Mesendoderm (in vitro differentiated cells): ENCODE measurements at regions not wholly inside any gene's neighbourhood (a gene's known extent, or its start where the extent isn't known, plus 50 kb on each side); places are given as distances from the start of the nearest gene placed in this dataset.

ENCODE experiments used
- DNase-seq: peaks from one replicate; pipeline ENCODE4 v3.0.0; 2013
- H2AK5ac ChIP-seq: 2 replicates; pipeline ENCODE4 v1.6.1; 2013; ENCODE audit warnings: low read length, inconsistent platforms
- H2BK120ac ChIP-seq: 2 replicates; pipeline ENCODE4 v1.6.1; 2013; ENCODE audit warnings: low read depth, mild to moderate bottlenecking, low read length, moderate library complexity, mixed read lengths
- H2BK15ac ChIP-seq: replicated peaks from 2 replicates; pipeline ENCODE4 v1.6.1; 2013; ENCODE audit warnings: low read depth, mild to moderate bottlenecking, moderate library complexity
- H2BK5ac ChIP-seq: 2 replicates; pipeline ENCODE4 v1.6.1; 2013; ENCODE audit warnings: low read length, inconsistent platforms
- H3K18ac ChIP-seq: 2 replicates; pipeline ENCODE4 v1.6.1; 2013; ENCODE audit warnings: mild to moderate bottlenecking, low read length, mixed read lengths
- H3K23ac ChIP-seq: one replicate; pipeline ENCODE4 v1.6.1; 2013; ENCODE audit warnings: low read length
- H3K27ac ChIP-seq: 2 replicates; pipeline ENCODE4 v1.5.1; 2013; ENCODE audit warnings: low read depth, mild to moderate bottlenecking, inconsistent platforms, low read length, moderate library complexity
- H3K27me3 ChIP-seq: 2 replicates; pipeline ENCODE4 v1.6.1; 2013; ENCODE audit warnings: low read length, control low read depth, mild to moderate bottlenecking, inconsistent platforms; ENCODE audit not compliant: insufficient read depth, poor library complexity
- H3K36me3 ChIP-seq: 2 replicates; pipeline ENCODE4 v1.6.1; 2013; ENCODE audit warnings: low read length, inconsistent platforms; ENCODE audit not compliant: control insufficient read depth, insufficient read depth
- H3K4ac ChIP-seq: one replicate; pipeline ENCODE4 v1.6.1; 2013; ENCODE audit warnings: low read depth, mild to moderate bottlenecking, low read length, moderate library complexity
- H3K4me1 ChIP-seq: 2 replicates; pipeline ENCODE4 v1.6.1; 2013; ENCODE audit warnings: low read depth, low read length, inconsistent platforms; ENCODE audit not compliant: control insufficient read depth
- H3K4me2 ChIP-seq: 2 replicates; pipeline ENCODE4 v1.6.1; 2013; ENCODE audit warnings: low read length
- H3K4me3 ChIP-seq: 2 replicates; pipeline ENCODE4 v1.5.1; 2013; ENCODE audit warnings: mild to moderate bottlenecking, low read length
- H3K56ac ChIP-seq: one replicate; pipeline ENCODE4 v1.6.1; 2013; ENCODE audit warnings: low read length
- H3K79me1 ChIP-seq: 2 replicates; pipeline ENCODE4 v1.6.1; 2013; ENCODE audit warnings: low read length, inconsistent platforms
- H3K79me2 ChIP-seq: 2 replicates; pipeline ENCODE4 v1.6.1; 2013; ENCODE audit warnings: mild to moderate bottlenecking, low read length; ENCODE audit not compliant: control insufficient read depth, insufficient read depth
- H3K9ac ChIP-seq: 2 replicates; pipeline ENCODE4 v1.6.1; 2013; ENCODE audit warnings: low read length, inconsistent platforms
- H4K5ac ChIP-seq: one replicate; pipeline ENCODE4 v1.6.1; 2013; ENCODE audit warnings: low read length
- H4K8ac ChIP-seq: one replicate; pipeline ENCODE4 v1.6.1; 2013; ENCODE audit warnings: low read depth, mild to moderate bottlenecking, control low read depth, low read length, moderate library complexity
- WGBS: extraction: QIAGEN DNeasy Blood & Tissue Kit; methylation state at CpG from one replicate; pipeline ENCODE4 v1.1.7; 2013; ENCODE audit warnings: low lambda C conversion rate, missing lambda C conversion rate; ENCODE audit not compliant: insufficient coverage; ENCODE audit errors: extremely low coverage; 5-methylcytosine and 5-hydroxymethylcytosine counted together

GRCh38 chr2:155866477-155866876 is 466.0 kb downstream of the NR4A2 start:
- Histone ChIP-seq H3K4ac (no peak overlapping the region), H3K79me2 (no peaks in the 10 kb centered on the region), H2BK120ac (no peak overlapping the region), H2BK5ac (no peak overlapping the region), H3K23ac (no peak overlapping the region), H3K4me3 (no peak overlapping the region), H4K5ac (no peak overlapping the region), H3K18ac (no peak overlapping the region), H3K27me3 (no peaks in the 10 kb centered on the region), H2AK5ac (no peak overlapping the region), H3K79me1 (no peaks in the 10 kb centered on the region), H3K27ac (no peak overlapping the region), H4K8ac (no peak overlapping the region), H3K56ac (no peak overlapping the region), H3K4me1 (no peaks in the 10 kb centered on the region), H3K36me3 (no peaks in the 10 kb centered on the region), H3K9ac (no peak overlapping the region), H3K4me2 (no peak overlapping the region), H2BK15ac (no peak overlapping the region)
- no peak for DNase-seq
- no CpG with 5 or more reads among the region's 5 CpGs for WGBS

- Histone ChIP-seq H2BK15ac (no peak overlapping the region), H4K5ac (no peak overlapping the region), H3K9ac (no peak overlapping the region), H2BK5ac (no peak overlapping the region), H3K36me3 (no peaks in the 10 kb centered on the region), H2BK120ac (no peak overlapping the region), H3K27me3 (no peaks in the 10 kb centered on the region), H2AK5ac (no peak overlapping the region), H3K23ac (no peak overlapping the region), H3K4me2 (no peak overlapping the region), H3K79me1 (no peaks in the 10 kb centered on the region), H3K18ac (no peak overlapping the region), H4K8ac (no peak overlapping the region), H3K27ac (no peak overlapping the region), H3K4me1 (no peaks in the 10 kb centered on the region), H3K79me2 (no peaks in the 10 kb centered on the region), H3K56ac (no peak overlapping the region), H3K4ac (no peak overlapping the region), H3K4me3 (no peak overlapping the region)
- WGBS, result no CpG with 5 or more reads among the region's 1 CpG
- DNase-seq, result no peak
Observed at GRCh38 chr2:155852156-155852555, 480.4 kb downstream of the NR4A2 start.

- no peaks in the 10 kb centered on the region for H3K27me3 ChIP-seq
- H3K79me1 ChIP-seq, result no peaks in the 10 kb centered on the region
- peaks cover 2% of the 10 kb centered on the region for H3K4me1 ChIP-seq
- H4K5ac ChIP-seq, result no peak overlapping the region
- no peak overlapping the region for H2BK120ac ChIP-seq
- no peak overlapping the region for H4K8ac ChIP-seq
- H3K18ac ChIP-seq, result no peak overlapping the region
- DNase-seq, result no peak
- no peaks in the 10 kb centered on the region for H3K79me2 ChIP-seq
- no peaks in the 10 kb centered on the region for H3K36me3 ChIP-seq
- no peak overlapping the region for H3K4me3 ChIP-seq
- no peak overlapping the region for H3K56ac ChIP-seq
- no peak overlapping the region for H2AK5ac ChIP-seq
- H3K9ac ChIP-seq, result no peak overlapping the region
- H2BK5ac ChIP-seq, result no peak overlapping the region
- no peak overlapping the region for H3K4me2 ChIP-seq
- H2BK15ac ChIP-seq, result no peak overlapping the region
- no peak overlapping the region for H3K4ac ChIP-seq
- no peak overlapping the region for H3K27ac ChIP-seq
- H3K23ac ChIP-seq, result no peak overlapping the region
Observed at GRCh38 chr2:155846259-155846658, 486.3 kb downstream of the NR4A2 start.

GRCh38 chr2:155844461-155844860 is 488.1 kb downstream of the NR4A2 start:
- no peaks in the 10 kb centered on the region for H3K27me3 ChIP-seq
- no peak overlapping the region for H3K23ac ChIP-seq
- H3K79me1 ChIP-seq, result no peaks in the 10 kb centered on the region
- no peak overlapping the region for H3K56ac ChIP-seq
- H3K4me3 ChIP-seq, result no peak overlapping the region
- H3K4me2 ChIP-seq, result no peak overlapping the region
- H2BK5ac ChIP-seq, result no peak overlapping the region
- no peak overlapping the region for H2BK15ac ChIP-seq
- no peak overlapping the region for H3K18ac ChIP-seq
- peak; percentile 2 for DNase-seq
- no peak overlapping the region for H2BK120ac ChIP-seq
- no peak overlapping the region for H3K27ac ChIP-seq
- H3K79me2 ChIP-seq, result no peaks in the 10 kb centered on the region
- H3K4ac ChIP-seq, result no peak overlapping the region
- no peak overlapping the region for H4K5ac ChIP-seq
- no peaks in the 10 kb centered on the region for H3K36me3 ChIP-seq
- no peak overlapping the region for H3K9ac ChIP-seq
- no peak overlapping the region for H2AK5ac ChIP-seq
- peaks cover 2% of the 10 kb centered on the region for H3K4me1 ChIP-seq
- no peak overlapping the region for H4K8ac ChIP-seq
- WGBS, result no CpG with 5 or more reads among the region's 2 CpGs

- Histone ChIP-seq H3K27me3 (no peaks in the 10 kb centered on the region), H2BK5ac (no peak overlapping the region), H3K4me2 (no peak overlapping the region), H4K8ac (no peak overlapping the region), H3K79me1 (no peaks in the 10 kb centered on the region), H4K5ac (no peak overlapping the region), H3K4ac (no peak overlapping the region), H3K79me2 (no peaks in the 10 kb centered on the region), H2AK5ac (no peak overlapping the region), H3K18ac (no peak overlapping the region), H2BK15ac (no peak overlapping the region), H3K56ac (no peak overlapping the region), H3K4me3 (no peak overlapping the region), H2BK120ac (no peak overlapping the region), H3K36me3 (no peaks in the 10 kb centered on the region), H3K27ac (no peak overlapping the region), H3K4me1 (peaks cover 2% of the 10 kb centered on the region), H3K9ac (no peak overlapping the region), H3K23ac (no peak overlapping the region)
- DNase-seq, result peak; percentile 53
- WGBS, result no CpG with 5 or more reads among the region's 6 CpGs
Observed at GRCh38 chr2:155842103-155842502, 490.4 kb downstream of the NR4A2 start.

GRCh38 chr2:155841442-155841841 is 491.1 kb downstream of the NR4A2 start:
- no peaks in the 10 kb centered on the region for H3K79me2 ChIP-seq
- H4K8ac ChIP-seq, result no peak overlapping the region
- H3K79me1 ChIP-seq, result no peaks in the 10 kb centered on the region
- peaks cover 2% of the 10 kb centered on the region for H3K4me1 ChIP-seq
- no peak overlapping the region for H3K18ac ChIP-seq
- no peak overlapping the region for H3K9ac ChIP-seq
- no peak overlapping the region for H3K23ac ChIP-seq
- H2BK5ac ChIP-seq, result no peak overlapping the region
- H3K27ac ChIP-seq, result no peak overlapping the region
- WGBS, result no CpG with 5 or more reads among the region's 3 CpGs
- H3K56ac ChIP-seq, result no peak overlapping the region
- H4K5ac ChIP-seq, result no peak overlapping the region
- no peak overlapping the region for H3K4me3 ChIP-seq
- peak; percentile 55 for DNase-seq
- H3K4ac ChIP-seq, result no peak overlapping the region
- no peak overlapping the region for H2BK120ac ChIP-seq
- H2AK5ac ChIP-seq, result no peak overlapping the region
- no peak overlapping the region for H3K4me2 ChIP-seq
- H2BK15ac ChIP-seq, result no peak overlapping the region
- H3K27me3 ChIP-seq, result no peaks in the 10 kb centered on the region
- H3K36me3 ChIP-seq, result no peaks in the 10 kb centered on the region
